GM19452 (cell line): ENCODE measurements at regions not wholly inside any gene's neighbourhood (a gene's known extent, or its start where the extent isn't known, plus 50 kb on each side); places are given as distances from the start of the nearest gene placed in this dataset.
"Not testable (repeated sequence)": the region's sequence is repeated elsewhere in the genome, so short reads cannot be mapped to it uniquely, and the experiment has no call there.

ENCODE experiments used
- ATAC-seq: cut with Tn5 transposase; IDR thresholded peaks from one replicate; pipeline ENCODE4 v1.9.1; 2021; ENCODE audit not compliant: unreplicated experiment

- ATAC-seq = not testable (repeated sequence)
These were observed 1368.7 kb downstream of the CDH12 start for GRCh38 chr5:21484498-21484889.

GRCh38 chr5:21483790-21484497, 1369.2 kb downstream of the CDH12 start:
- not testable (repeated sequence) for ATAC-seq

GRCh38 chr5:21482983-21483650, 1370.0 kb downstream of the CDH12 start:
- ATAC-seq = not testable (repeated sequence)

- ATAC-seq = not testable (repeated sequence)
These were observed 1370.6 kb downstream of the CDH12 start for GRCh38 chr5:21482522-21482921.

- not testable (repeated sequence) for ATAC-seq
These were observed 1371.5 kb downstream of the CDH12 start for GRCh38 chr5:21481320-21482270.

GRCh38 chr5:21480054-21480453, 1373.1 kb downstream of the CDH12 start:
- ATAC-seq = not testable (repeated sequence)

- ATAC-seq = not testable (repeated sequence)
These were observed 1379.2 kb downstream of the CDH12 start for GRCh38 chr5:21473981-21474380.

- not testable (repeated sequence) for ATAC-seq
These were observed 1379.7 kb downstream of the CDH12 start for GRCh38 chr5:21473436-21473835.

GRCh38 chr5:21471691-21472090, 1381.5 kb downstream of the CDH12 start:
- ATAC-seq = not testable (repeated sequence)

- ATAC-seq = not testable (repeated sequence)
These were observed 1383.5 kb downstream of the CDH12 start for GRCh38 chr5:21469523-21470101.

GRCh38 chr5:21467544-21467943, 1385.6 kb downstream of the CDH12 start:
- ATAC-seq = not testable (repeated sequence)

- ATAC-seq = not testable (repeated sequence)
These were observed 1393.4 kb downstream of the CDH12 start for GRCh38 chr5:21459744-21460073.

- no peak for ATAC-seq
These were observed 1400.7 kb downstream of the CDH12 start for GRCh38 chr5:21452449-21452848.

GRCh38 chr5:21432646-21433045, 1420.5 kb downstream of the CDH12 start:
- ATAC-seq = no peak

- no peak for ATAC-seq
These were observed 1428.2 kb downstream of the CDH12 start for GRCh38 chr5:21424907-21425306.

GRCh38 chr5:21419383-21419782, 1431.4 kb upstream of the CDH18 start:
- ATAC-seq = no peak

- ATAC-seq = not testable (repeated sequence)
These were observed 1414.1 kb upstream of the CDH18 start for GRCh38 chr5:21402089-21402488.

GRCh38 chr5:21398511-21398910, 1410.5 kb upstream of the CDH18 start:
- ATAC-seq = no peak

GRCh38 chr5:21397693-21398092, 1409.7 kb upstream of the CDH18 start:
- ATAC-seq = peak; percentile 63

GRCh38 chr5:21391506-21391905, 1403.5 kb upstream of the CDH18 start:
- no peak for ATAC-seq

- not testable (repeated sequence) for ATAC-seq
These were observed 1372.8 kb upstream of the CDH18 start for GRCh38 chr5:21360754-21361153.
